ENCODE measurements at regions not wholly inside any gene's neighbourhood (a gene's known extent, or its start where the extent isn't known, plus 50 kb on each side); places are given as distances from the start of the nearest gene placed in this dataset.
"Not testable (repeated sequence)": the region's sequence is repeated elsewhere in the genome, so short reads cannot be mapped to it uniquely, and the experiment has no call there.

- H3K27ac ChIP-seq: no peak overlapping the region
These were observed 501.0 kb upstream of the EDIL3 start for GRCh38 chr5:84885485-84886258.

GRCh38 chr5:84881737-84882136, 497.1 kb upstream of the EDIL3 start:
- no peak overlapping the region for H3K27ac ChIP-seq
- TF ChIP-seq CTCF (conservative IDR thresholded peaks at IDR 0.05): no peak

More at GRCh38 chr5:84885485-84886258, 501.0 kb upstream of the EDIL3 start:
- no peak for TF ChIP-seq CTCF (conservative IDR thresholded peaks at IDR 0.05)

GRCh38 chr5:84874196-84874595, 489.5 kb upstream of the EDIL3 start:
- no peak overlapping the region for H3K27ac ChIP-seq
- no peak for TF ChIP-seq CTCF (conservative IDR thresholded peaks at IDR 0.05)

GRCh38 chr5:84872768-84873167, 488.1 kb upstream of the EDIL3 start:
- no peak overlapping the region for H3K27ac ChIP-seq
- no peak for TF ChIP-seq CTCF (conservative IDR thresholded peaks at IDR 0.05)

GRCh38 chr5:84870369-84870768, 485.7 kb upstream of the EDIL3 start:
- TF ChIP-seq CTCF (conservative IDR thresholded peaks at IDR 0.05): no peak

GRCh38 chr5:84869675-84870074, 485.0 kb upstream of the EDIL3 start:
- TF ChIP-seq CTCF (conservative IDR thresholded peaks at IDR 0.05): no peak
- H3K27ac ChIP-seq: no peak overlapping the region

More at GRCh38 chr5:84870369-84870768, 485.7 kb upstream of the EDIL3 start:
- H3K27ac ChIP-seq: no peak overlapping the region

- not testable (repeated sequence) for H3K27ac ChIP-seq
These were observed 479.3 kb upstream of the EDIL3 start for GRCh38 chr5:84863936-84864335.

GRCh38 chr5:84863020-84863419, 478.3 kb upstream of the EDIL3 start:
- no peak overlapping the region for H3K27ac ChIP-seq

More at GRCh38 chr5:84863020-84863419, 478.3 kb upstream of the EDIL3 start:
- TF ChIP-seq CTCF (conservative IDR thresholded peaks at IDR 0.05): no peak
